ENCODE measurements at regions not wholly inside any gene's neighbourhood (a gene's known extent, or its start where the extent isn't known, plus 50 kb on each side); places are given as distances from the start of the nearest gene placed in this dataset.
"Not testable (repeated sequence)": the region's sequence is repeated elsewhere in the genome, so short reads cannot be mapped to it uniquely, and the experiment has no call there.

DNA sequence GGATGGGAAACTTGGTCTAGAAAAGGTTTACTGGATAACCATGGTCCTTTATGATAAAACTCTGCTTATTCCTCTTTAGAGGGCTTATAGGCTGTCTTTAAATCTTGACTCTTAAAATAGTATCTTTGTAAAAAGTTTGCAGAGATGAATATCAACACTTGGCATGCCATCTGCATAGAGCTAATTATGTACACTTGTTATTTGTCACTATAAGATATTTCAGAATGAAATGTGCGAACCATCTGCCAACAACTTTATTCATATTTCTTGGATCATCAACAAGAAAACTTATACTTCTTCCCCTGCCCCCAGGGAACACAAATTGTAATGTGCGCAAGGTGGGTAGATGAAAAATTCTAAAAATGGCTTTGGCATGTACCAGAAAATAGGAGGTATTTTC lies 653.0 kb upstream of the CHAC2 start:
- no peak for DNase-seq (ENCODE audit: low read depth in 2 of 2)

DNA sequence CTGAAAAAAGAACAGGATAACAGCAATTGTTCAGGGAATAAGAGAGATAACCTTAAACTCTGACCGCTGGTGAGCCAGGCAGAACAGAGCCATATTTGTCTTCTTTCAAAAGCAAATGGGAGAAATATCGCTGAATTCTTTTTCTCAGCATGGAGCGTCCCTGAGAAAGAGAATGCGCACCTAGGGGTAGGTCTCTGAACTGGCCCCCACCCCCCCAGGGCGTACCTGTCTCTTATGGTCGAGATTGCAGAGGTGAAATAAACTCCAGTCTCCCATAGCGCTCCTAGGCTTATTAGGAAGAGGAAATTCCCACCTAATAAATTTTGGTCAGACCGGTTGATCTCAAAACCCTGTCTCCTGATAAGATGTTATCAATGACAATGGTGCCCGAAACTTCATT lies 655.2 kb upstream of the CHAC2 start:
- DNase-seq (ENCODE audit: low read depth in 2 of 2), result not testable (repeated sequence)

DNA sequence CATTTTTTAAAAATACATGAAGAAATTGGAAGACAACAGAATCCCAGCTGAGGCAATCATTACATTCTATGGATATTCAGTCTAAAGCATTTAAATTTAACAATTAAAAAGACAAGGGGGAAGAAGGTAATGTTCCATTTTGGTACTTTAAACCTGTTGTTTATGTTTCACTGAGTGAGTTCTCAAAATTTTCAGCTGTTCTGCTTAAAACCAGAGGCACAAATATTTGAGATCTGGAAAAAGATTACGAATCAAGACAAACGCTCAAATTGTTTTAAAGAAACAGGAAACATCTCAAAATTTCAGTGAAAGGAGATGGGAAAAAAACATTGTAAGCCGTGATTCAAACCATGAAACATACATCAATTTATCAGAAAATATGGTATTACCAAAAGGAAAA lies 656.2 kb upstream of the CHAC2 start:
- no peak for DNase-seq (ENCODE audit: low read depth in 2 of 2)

DNA sequence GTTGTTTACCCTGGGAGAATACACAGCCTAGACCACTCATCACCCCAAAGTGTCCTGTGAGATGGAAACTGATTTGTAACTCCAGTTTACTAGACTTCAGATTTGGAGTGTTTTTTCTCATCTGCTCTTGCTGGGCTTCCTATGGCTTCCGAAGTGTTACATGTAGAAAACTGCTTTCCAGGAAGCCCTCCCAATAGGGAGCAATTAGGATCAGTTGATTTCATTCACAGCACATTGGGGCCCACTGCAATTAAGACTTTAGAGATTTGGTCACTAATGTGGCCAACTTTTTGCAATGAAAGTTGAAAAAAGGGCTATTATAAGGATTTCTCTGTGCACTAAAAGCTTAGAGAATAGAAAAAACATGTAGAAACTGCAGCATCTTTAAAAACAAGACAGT lies 656.6 kb upstream of the CHAC2 start:
- DNase-seq (ENCODE audit: low read depth in 2 of 2), result no peak

DNA sequence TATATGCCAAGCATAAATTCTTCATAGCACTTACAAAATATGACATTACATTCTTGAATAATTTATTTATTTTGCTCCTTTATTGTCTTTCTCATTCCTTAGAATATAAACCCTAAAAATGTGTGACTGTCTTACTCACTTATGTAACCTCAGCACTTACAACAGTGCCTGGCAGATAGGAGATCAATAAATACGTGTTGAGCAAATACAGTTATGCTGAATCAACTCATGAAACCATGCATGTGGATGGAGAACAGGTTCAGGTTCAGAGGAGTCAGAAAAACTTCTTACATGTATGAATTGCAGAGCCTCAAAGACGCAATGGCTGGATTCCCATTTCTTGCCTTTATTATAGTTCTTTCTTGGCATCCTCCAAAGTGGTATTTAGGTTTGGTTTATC lies 659.4 kb upstream of the CHAC2 start:
- no peak for DNase-seq (ENCODE audit: low read depth in 2 of 2)

DNA sequence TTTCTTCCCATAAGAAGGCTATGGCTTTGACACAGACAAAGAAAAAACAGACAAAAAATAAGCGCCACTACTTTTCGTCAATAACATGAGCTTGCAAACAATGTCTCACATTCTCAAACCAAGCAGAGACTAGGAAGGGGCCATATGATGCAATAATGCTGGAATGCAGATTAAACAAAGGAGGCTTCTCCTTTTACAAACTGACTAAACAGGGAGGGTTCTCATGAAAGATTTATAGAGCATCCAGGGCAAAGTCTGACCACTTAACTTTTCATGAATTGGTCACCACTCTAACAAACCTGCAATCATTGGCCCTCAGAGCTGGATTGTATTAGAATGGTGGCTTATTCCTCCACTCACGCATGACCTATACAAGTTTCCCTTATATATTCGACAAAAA lies 663.3 kb upstream of the CHAC2 start:
- DNase-seq (ENCODE audit: low read depth in 2 of 2), result peak; percentile 20 to 25

DNA sequence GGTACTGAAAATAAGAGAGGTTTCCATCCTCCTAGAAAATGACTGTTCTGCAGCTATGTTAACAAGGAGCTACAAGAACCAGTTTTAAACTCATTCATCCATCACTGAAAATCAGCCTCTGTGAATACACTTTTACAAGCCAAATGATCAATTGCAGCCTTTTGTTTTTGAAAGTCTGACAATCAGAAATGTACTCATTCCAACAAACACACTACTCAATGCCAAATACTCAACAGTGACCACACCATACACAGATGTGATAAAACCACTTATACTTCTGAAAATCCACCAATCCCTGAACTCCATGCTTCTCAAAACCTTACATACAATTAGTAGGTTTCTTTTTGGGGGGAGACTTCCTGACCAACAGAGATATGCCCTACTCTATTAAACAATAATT lies 663.9 kb upstream of the CHAC2 start:
- no peak for DNase-seq (ENCODE audit: low read depth in 2 of 2)

DNA sequence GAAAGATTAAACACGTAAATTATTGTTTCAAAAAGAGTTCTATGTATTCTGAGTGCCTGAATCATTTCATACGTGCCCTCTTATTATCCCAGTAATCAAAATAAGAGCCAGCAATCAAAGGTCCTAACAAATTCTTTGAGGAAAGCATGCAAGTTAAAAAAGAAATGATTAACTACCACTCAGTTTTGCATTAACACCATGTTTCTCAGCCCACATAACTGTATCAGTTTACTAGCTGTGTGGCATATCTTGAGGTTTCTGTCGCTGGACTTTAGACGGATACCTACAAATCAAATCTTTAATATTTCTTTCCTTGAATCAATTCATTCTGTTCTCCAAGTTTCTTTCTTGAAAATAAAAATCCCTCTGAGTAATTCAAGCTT lies 668.9 kb upstream of the CHAC2 start:
- DNase-seq (ENCODE audit: low read depth in 2 of 2), result no peak

DNA sequence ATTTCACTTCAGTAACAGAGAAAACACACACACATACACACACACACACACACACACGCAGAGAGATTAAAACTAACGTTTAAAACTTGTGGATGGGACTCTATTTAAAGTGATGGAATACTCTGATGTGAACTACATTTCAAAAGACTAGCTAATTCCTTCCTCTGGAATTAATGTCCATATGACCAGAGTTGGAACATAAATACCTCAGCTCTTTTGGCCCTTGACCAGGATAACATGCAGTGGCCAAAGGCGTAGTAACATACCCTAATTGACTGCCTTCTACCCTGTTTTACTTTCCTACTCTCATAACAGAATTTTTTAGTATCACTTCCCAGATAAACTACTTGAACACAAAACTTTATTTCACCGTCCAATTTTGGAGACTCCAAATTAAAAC lies 671.3 kb upstream of the CHAC2 start:
- DNase-seq (ENCODE audit: low read depth in 2 of 2), result no peak

DNA sequence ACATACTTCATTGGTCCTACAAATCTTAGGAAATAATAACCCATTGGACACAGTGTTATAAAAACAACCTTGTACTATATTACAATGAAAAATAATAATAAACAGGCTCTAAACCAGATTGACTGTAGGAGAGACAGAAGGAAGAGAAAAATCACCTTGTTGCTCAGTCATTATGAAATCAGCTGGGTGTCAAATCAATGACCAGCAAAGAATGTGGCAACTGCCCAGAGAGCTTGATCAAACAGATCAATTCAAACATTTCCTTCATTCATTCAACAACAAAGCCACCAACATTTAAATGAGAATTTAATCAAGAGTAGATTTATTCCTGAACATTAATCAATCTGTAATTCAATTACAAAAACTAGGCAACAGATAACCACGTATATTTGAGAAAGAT lies 671.9 kb upstream of the CHAC2 start:
- DNase-seq (ENCODE audit: low read depth in 2 of 2), result no peak

DNA sequence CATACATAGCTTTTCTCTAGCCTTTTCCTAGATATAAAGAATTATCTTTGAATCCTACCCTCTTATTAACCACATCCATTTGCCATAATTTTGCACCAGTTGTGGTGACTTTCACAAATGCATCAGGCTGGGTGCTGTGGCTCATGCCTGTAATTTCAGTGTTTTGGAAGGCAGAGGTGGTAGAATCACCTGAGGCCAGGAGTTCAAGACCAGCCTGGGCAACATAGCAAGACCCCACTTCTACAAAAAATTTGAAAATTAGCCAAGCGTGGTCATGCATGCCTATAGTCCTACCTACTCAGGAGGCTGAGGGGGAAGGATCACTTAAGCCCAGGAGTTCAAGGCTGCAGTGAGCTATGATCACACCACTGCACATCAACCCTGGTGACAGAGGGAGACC lies 672.4 kb upstream of the CHAC2 start:
- no peak for DNase-seq (ENCODE audit: low read depth in 2 of 2)

DNA sequence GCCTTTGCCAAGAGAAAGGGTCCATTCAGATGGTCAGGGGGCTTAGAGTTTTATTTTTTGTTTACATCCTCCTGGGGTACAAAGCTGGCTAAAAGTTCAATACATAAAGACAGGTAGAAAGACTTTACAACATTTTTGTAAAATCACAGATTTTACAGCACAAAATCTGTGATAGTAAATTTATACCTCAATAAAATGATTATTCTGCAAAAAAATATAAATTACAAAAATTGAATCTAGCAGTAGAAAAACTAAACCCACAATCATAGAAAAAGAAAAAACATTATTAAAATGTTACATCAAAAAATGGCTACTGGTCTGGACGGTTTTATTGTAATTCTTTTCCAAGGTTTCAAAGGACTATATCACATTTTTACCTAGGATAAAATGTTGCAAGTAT lies 674.2 kb upstream of the CHAC2 start:
- DNase-seq (ENCODE audit: low read depth in 2 of 2), result no peak

DNA sequence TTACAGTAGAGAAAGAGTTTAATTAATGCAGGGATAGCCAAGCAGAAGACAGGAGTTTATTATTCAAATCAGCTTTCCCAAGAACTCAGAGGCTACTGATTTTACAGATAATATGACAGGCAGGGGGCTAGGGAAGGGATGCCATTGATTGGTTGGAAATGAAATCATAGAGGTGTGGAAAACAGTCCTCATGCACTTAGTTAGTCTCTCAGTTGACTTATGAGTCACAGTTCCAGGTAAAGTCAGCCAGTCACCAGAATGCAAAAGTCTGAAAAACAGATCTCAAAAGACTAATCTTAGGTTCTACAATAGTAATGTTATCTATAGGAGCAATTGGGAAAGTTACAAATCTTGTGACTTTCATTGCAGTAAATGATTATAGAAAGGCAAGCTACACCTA lies 676.4 kb upstream of the CHAC2 start:
- DNase-seq (ENCODE audit: low read depth in 2 of 2), result no peak

DNA sequence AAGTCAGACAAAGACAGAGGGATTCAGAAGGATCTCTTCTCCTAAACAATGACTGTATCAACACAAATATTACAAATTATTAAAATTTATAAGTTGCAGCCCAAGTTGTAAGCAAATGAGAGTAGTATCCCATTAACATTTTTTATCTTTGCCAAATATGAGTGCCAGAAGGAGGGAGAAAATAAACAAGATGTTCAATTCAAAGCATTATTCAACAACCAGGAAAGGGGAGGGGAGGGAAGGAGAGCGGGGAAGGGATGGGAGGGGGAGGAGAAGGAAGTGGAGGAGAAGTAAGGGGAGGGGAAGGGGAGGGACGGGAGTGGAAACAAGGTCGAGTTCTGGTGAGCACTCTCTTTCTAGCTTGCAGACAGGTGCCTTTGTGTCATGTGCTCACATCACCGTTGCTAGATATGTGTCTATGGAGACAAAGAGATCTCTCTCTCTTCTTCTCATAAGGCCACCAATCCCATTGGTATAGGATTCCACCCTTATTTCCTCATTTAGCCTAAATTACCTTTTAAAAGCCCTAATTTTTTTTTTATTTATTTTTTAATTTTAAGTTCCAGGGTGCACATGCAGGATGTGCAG lies 679.6 kb upstream of the CHAC2 start:
- DNase-seq (ENCODE audit: low read depth in 2 of 2), result no peak

DNA sequence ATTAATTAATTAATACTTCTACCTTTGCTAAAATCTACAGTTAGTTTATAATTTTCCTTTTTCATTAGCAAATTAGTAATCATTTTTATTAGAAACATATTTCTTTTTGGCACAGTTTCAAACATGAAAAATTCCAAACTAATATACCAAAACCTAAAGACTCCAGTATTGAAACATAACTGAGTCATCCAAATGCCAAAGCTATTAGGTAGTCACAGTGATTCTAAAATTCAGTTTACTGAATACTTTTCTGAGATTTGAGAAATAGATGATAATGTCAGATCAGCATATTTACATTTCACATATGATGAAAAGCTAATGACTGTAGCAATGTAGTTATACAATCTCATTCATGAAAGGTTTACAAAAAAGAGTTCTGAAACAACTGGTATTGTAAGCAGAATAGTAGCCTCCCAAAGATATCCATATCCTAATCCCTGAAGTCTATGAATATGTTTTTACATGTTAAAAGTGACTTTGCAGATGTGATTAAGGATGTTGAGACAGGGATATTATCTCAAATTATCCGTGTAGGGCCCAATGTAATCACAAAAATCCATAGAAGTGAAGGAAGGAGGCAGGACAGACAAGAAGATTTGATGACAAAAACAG lies 680.2 kb upstream of the CHAC2 start:
- peak; percentile 58 to 69 for DNase-seq (ENCODE audit: low read depth in 2 of 2)

DNA sequence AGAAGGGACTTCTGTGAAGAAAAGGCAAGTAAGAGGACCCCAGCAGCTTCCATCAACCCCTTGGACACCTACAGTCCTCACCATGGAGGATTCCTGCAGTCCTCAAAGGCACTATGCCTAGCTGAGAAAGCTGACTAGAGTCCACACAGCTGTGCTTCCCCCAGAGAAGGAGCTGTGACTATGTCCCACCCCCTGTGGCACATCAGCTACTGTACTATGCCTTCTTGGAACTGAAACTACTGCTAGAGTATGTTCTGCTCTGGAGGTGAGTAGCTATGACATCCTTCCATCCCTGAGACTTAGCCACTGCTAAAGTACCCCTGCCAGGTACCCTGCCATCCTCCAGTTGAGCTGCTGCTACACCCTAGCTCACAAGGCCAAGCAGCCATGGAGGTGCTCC lies 690.2 kb upstream of the CHAC2 start:
- DNase-seq (ENCODE audit: low read depth in 2 of 2), result no peak

DNA sequence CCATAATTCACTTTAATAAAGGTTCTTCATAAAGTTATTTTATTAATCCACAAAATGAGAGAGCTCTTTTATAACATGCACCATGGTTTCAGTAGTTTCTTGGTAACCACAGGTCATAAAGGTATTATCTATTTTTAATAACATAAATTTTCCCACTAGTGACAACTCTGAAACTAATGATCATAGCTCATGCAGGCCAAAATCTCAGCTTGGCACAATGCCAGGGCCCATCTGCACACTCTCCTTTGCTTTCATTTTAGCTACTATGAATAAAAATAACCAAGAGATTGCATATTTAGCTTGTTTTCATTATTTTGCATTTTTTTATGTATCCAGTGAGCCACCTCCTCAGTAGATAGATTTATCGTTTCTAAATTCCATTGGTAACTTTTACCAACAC lies 691.8 kb upstream of the CHAC2 start:
- DNase-seq (ENCODE audit: low read depth in 2 of 2), result no peak

DNA sequence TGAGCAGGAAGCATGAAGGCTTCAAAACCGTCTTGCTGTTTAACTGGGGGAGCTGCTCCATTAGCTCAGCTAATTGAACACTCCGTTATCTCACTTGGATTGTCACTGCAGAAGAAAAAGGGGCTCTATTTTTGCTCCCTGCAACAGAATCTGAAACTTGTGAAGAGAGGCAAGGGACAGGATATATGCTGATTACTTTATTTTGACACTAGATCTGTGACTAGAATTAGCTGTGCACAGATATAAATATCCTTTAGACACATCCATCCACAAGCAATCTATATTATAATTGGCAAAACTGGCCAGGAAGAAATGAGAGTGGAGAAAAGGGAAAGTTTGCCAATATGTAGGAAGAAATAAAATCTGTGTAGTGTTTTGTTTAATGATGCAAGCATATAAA lies 700.1 kb upstream of the CHAC2 start:
- no peak for DNase-seq (ENCODE audit: low read depth in 2 of 2)

DNA sequence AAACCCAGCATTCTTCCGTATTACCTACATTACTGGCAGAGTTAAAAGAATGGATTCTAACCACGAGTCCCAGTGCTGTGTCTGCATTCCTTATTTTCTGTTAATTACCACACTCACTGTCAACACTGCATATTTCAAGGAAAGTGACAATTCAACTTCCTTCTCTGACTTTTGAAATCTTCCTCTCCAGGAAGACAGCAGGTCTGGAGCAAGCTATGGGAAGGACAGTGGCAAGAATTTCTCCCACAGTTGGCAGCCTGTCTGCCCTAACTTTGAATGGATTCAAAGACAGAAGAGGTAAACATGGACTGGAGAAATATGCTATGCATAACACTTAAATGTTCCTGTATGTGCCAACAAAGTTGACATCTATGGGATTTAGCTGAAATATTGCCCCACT lies 700.5 kb upstream of the CHAC2 start:
- DNase-seq (ENCODE audit: low read depth in 2 of 2), result no peak

DNA sequence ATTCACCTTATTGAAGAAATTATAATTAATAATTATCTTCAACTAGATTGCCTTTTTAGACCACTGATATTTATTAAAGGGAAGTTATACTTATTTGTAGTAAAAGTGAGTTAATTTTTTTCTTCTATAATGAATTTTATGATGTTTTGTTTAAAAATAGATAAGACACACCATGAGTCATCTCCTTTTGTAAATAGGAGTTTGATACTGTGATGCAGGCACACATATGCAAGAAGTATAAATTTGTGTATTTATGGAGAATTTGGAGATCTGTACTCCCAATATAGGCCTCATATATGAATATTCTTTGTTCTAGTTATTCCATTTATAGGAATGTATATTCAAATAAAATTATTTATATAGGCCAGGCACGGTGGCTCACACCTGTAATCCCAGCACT lies 703.5 kb upstream of the CHAC2 start:
- no peak for DNase-seq (ENCODE audit: low read depth in 2 of 2)

DNA sequence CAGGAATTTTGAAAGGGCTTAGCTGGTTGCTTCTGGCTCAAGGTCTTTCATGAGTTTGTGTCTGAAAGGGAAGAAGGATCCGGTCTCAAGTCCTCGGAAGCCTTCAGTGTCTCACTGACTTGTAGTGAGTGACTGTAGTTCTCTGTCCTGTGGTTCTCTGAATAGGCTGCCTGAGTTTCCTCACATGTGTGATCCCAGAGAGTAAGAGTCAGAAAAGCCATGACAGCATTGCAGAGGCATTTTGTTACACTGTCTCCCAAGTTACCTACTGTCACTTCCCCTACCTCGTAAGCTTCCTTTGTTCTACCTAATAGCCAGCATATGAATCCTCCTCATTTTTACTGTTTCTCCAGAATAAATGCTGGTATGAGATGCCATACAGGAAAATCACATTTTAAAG lies 709.1 kb upstream of the CHAC2 start:
- DNase-seq (ENCODE audit: low read depth in 2 of 2), result no peak

DNA sequence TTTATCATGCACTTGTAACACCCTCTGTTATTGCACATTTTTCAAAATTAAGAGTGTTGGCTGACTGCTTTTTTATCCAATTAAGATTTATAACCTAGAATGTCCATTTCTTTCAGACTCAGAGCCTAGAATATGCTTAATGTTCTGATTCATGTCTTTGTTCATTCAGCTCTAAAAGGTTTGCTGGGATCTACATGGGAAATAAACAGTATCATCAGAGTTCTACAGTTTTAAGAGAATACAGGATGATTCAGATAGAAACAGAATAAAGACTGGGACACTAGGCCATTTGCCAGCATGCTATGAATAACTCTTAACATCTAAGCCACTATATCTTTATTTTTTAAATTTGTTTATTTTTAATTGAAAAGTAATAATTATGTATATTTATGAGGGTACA lies 713.7 kb upstream of the CHAC2 start:
- DNase-seq (ENCODE audit: low read depth in 2 of 2), result no peak

DNA sequence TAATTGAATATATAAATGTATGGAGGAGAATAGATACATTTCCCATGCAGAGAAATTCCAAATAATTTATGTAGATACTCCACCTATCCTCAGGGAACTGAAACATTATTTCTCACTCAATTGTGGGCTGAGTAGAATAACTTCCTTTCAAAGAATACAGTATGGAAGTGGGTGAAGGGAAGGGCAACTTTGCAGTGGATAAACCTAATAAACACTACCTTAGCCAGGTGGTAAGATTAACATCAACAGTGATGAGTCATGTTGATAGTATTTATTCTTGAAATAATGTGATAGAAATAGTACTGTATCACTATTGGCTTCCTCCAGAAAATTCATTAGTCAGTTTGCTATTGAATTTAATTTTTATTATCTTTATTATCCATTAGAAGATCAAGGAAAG lies 716.4 kb upstream of the CHAC2 start:
- no peak for DNase-seq (ENCODE audit: low read depth in 2 of 2)

DNA sequence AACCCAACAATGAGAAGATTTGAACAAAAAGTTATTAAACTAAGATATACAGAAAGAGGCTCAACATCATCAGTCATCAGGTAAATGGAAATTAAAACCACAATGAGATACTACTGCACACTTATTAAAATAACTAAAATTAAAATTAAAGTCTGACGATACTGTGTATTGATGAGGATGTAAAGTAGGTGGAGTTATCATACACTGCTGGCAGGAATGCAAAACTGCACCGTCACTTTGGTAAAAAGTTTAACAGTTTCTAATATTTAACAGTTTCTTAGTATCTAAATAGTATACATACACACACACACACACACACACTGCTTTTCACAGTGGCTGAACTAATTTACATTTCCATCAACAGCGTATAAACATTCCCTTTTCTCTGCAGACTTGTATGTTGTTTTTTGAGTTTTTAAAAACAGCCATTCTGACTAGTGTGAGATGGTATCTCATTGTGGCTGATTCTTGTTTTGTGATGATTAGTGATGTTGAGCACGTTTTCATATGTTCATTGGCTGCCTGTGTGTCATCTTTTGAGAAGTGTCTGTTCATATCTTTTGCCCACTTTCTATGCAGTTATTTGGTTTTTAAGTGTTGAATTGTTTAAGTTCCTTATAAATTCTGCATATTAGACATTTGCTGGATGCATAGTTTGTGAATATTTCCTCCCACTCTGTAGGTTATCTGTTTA lies 726.9 kb upstream of the CHAC2 start:
- DNase-seq (ENCODE audit: low read depth in 2 of 2), result no peak

All from fibroblast of skin of left biceps (primary cell).